Stimulated activated CD4-positive, alpha-beta T cell treated with anti-CD3 and anti-CD28 coated beads, TNF-alpha, amount 100 ng/mL, for 4 hours (primary cell): ENCODE measurements at regions not wholly inside any gene's neighbourhood (a gene's known extent, or its start where the extent isn't known, plus 50 kb on each side); places are given as distances from the start of the nearest gene placed in this dataset.
"Not testable (repeated sequence)": the region's sequence is repeated elsewhere in the genome, so short reads cannot be mapped to it uniquely, and the experiment has no call there.

Source experiments
- DNase-seq, 3 experiments: peaks; one replicate each; pipeline ENCODE4 v3.0.0-alpha.2; 2020; ENCODE audit warnings: low read depth in 3 of 3

- no peak for DNase-seq
Measured at GRCh38 chr12:34223640-34224039, 201.3 kb downstream of the ALG10 start.

GRCh38 chr12:34226044-34226443 is 203.7 kb downstream of the ALG10 start:
- DNase-seq: not testable (repeated sequence)

GRCh38 chr12:34228046-34228445 is 205.8 kb downstream of the ALG10 start:
- DNase-seq: not testable (repeated sequence)

GRCh38 chr12:34229033-34229432 is 206.7 kb downstream of the ALG10 start:
- not testable (repeated sequence) for DNase-seq

GRCh38 chr12:34233618-34234017 is 211.3 kb downstream of the ALG10 start:
- no peak for DNase-seq

- no peak for DNase-seq
Measured at GRCh38 chr12:34236073-34236472, 213.8 kb downstream of the ALG10 start.

- DNase-seq: no peak
Measured at GRCh38 chr12:34244608-34245007, 222.3 kb downstream of the ALG10 start.

GRCh38 chr12:34249271-34249670 is 227.0 kb downstream of the ALG10 start:
- no peak for DNase-seq

GRCh38 chr12:34251879-34252278 is 229.6 kb downstream of the ALG10 start:
- DNase-seq: not testable (repeated sequence)

- no peak for DNase-seq
Measured at GRCh38 chr12:34253674-34254073, 231.4 kb downstream of the ALG10 start.

GRCh38 chr12:34257093-34257492 is 234.8 kb downstream of the ALG10 start:
- DNase-seq: no peak

- DNase-seq: not testable (repeated sequence)
Measured at GRCh38 chr12:34262140-34262539, 239.8 kb downstream of the ALG10 start.

- DNase-seq: no peak
Measured at GRCh38 chr12:34264110-34264509, 241.8 kb downstream of the ALG10 start.

- DNase-seq: not testable (repeated sequence)
Measured at GRCh38 chr12:34273703-34274102, 251.4 kb downstream of the ALG10 start.

- DNase-seq: no peak
Measured at GRCh38 chr12:34275129-34275528, 252.8 kb downstream of the ALG10 start.

- DNase-seq: no peak
Measured at GRCh38 chr12:34286483-34286882, 264.2 kb downstream of the ALG10 start.

GRCh38 chr12:34286934-34287333 is 264.6 kb downstream of the ALG10 start:
- DNase-seq: no peak

- DNase-seq: no peak
Measured at GRCh38 chr12:34287437-34287836, 265.1 kb downstream of the ALG10 start.

- no peak for DNase-seq
Measured at GRCh38 chr12:34287986-34288962, 266.0 kb downstream of the ALG10 start.

- no peak for DNase-seq
Measured at GRCh38 chr12:34288963-34289345, 266.7 kb downstream of the ALG10 start.

- no peak for DNase-seq
Measured at GRCh38 chr12:34289431-34290380, 267.4 kb downstream of the ALG10 start.

GRCh38 chr12:34290381-34290995 is 268.2 kb downstream of the ALG10 start:
- DNase-seq: no peak
